ENCODE measurements at regions not wholly inside any gene's neighbourhood (a gene's known extent, or its start where the extent isn't known, plus 50 kb on each side); places are given as distances from the start of the nearest gene placed in this dataset.

- no peak overlapping the region for H3K27ac ChIP-seq (ENCODE audit: control insufficient read depth, insufficient read depth, low read length)
- no peak overlapping the region for H3K4me3 ChIP-seq (ENCODE audit: control insufficient read depth in 2 of 3, extremely low read depth in 1 of 3, insufficient read depth in 2 of 3, low read depth in 1 of 3, low read length in 3 of 3)
- H3K79me2 ChIP-seq (ENCODE audit: control insufficient read depth, insufficient read depth, low read length), result no peaks in the 10 kb centered on the region
- peaks cover 19% of the 10 kb centered on the region for H3K27me3 ChIP-seq (ENCODE audit: control insufficient read depth, extremely low read depth, insufficient read depth, low read length)
- H3K9ac ChIP-seq (ENCODE audit: control insufficient read depth, extremely low read depth, insufficient read depth, low read length), result no peak overlapping the region
- dilution Hi-C loops (cut with MboI; ENCODE audit: extremely low pct_ligation_motif_present, low sequenced_read_pairs), result no loop called here
- no peaks in the 10 kb centered on the region for H4K20me1 ChIP-seq (ENCODE audit: control insufficient read depth, extremely low read depth, insufficient read depth, low read length)
- DNase-seq (ENCODE audit: low read depth, low spot score) (no peak), FAIRE-seq (no peak)
- no peaks in the 10 kb centered on the region for H3K36me3 ChIP-seq (ENCODE audit: control insufficient read depth in 2 of 2, extremely low read depth in 1 of 2, insufficient read depth in 2 of 2, low read length in 2 of 2)
- no peaks in the 10 kb centered on the region for H3K9me3 ChIP-seq (ENCODE audit: control insufficient read depth, low read depth, low read length)
- H3K4me1 ChIP-seq (ENCODE audit: control insufficient read depth, extremely low read depth, insufficient read depth, low read length), result no peaks in the 10 kb centered on the region
- H3K4me2 ChIP-seq (ENCODE audit: control insufficient read depth, extremely low read depth, insufficient read depth, low read depth, low read length), result no peak overlapping the region
- H3K9me1 ChIP-seq (ENCODE audit: control insufficient read depth, extremely low read depth, insufficient read depth, low read length), result no peaks in the 10 kb centered on the region
- no peak for TF ChIP-seq EZH2 (IDR thresholded peaks at IDR 0.05; ENCODE audit: low read length)
- no peak for TF ChIP-seq CTCF (optimal IDR thresholded peaks at IDR 0.05 in 1 of 3, IDR thresholded peaks at IDR 0.05 in 1 of 3, conservative IDR thresholded peaks at IDR 0.05 in 1 of 3; ENCODE audit: extremely low read depth in 1 of 3, insufficient read depth in 2 of 3, low read length in 3 of 3)
- H2AFZ ChIP-seq (ENCODE audit: control insufficient read depth, low read length), result no peak overlapping the region
Observed at GRCh38 chr1:47515164-47515789, 77.4 kb downstream of the FOXD2 start.

- dilution Hi-C loops (cut with MboI; ENCODE audit: extremely low pct_ligation_motif_present, low sequenced_read_pairs), result no loop called here
- no peaks in the 10 kb centered on the region for H4K20me1 ChIP-seq (ENCODE audit: control insufficient read depth, extremely low read depth, insufficient read depth, low read length)
- no peak overlapping the region for H3K9ac ChIP-seq (ENCODE audit: control insufficient read depth, extremely low read depth, insufficient read depth, low read length)
- no peaks in the 10 kb centered on the region for H3K4me1 ChIP-seq (ENCODE audit: control insufficient read depth, extremely low read depth, insufficient read depth, low read length)
- H3K9me1 ChIP-seq (ENCODE audit: control insufficient read depth, extremely low read depth, insufficient read depth, low read length), result no peaks in the 10 kb centered on the region
- no peak overlapping the region for H3K4me3 ChIP-seq (ENCODE audit: control insufficient read depth in 2 of 3, extremely low read depth in 1 of 3, insufficient read depth in 2 of 3, low read depth in 1 of 3, low read length in 3 of 3)
- no peak overlapping the region for H3K27ac ChIP-seq (ENCODE audit: control insufficient read depth, insufficient read depth, low read length)
- H3K9me3 ChIP-seq (ENCODE audit: control insufficient read depth, low read depth, low read length), result no peaks in the 10 kb centered on the region
- FAIRE-seq (no peak), DNase-seq (ENCODE audit: low read depth, low spot score) (no peak)
- H3K79me2 ChIP-seq (ENCODE audit: control insufficient read depth, insufficient read depth, low read length), result no peaks in the 10 kb centered on the region
- no peak overlapping the region for H2AFZ ChIP-seq (ENCODE audit: control insufficient read depth, low read length)
- H3K4me2 ChIP-seq (ENCODE audit: control insufficient read depth, extremely low read depth, insufficient read depth, low read depth, low read length), result no peak overlapping the region
- H3K27me3 ChIP-seq (ENCODE audit: control insufficient read depth, extremely low read depth, insufficient read depth, low read length), result peaks cover 14% of the 10 kb centered on the region
- no peaks in the 10 kb centered on the region for H3K36me3 ChIP-seq (ENCODE audit: control insufficient read depth in 2 of 2, extremely low read depth in 1 of 2, insufficient read depth in 2 of 2, low read length in 2 of 2)
- TF ChIP-seq EZH2 (IDR thresholded peaks at IDR 0.05; ENCODE audit: low read length), result no peak
- TF ChIP-seq CTCF (optimal IDR thresholded peaks at IDR 0.05 in 1 of 3, IDR thresholded peaks at IDR 0.05 in 1 of 3, conservative IDR thresholded peaks at IDR 0.05 in 1 of 3; ENCODE audit: extremely low read depth in 1 of 3, insufficient read depth in 2 of 3, low read length in 3 of 3), result no peak
Observed at GRCh38 chr1:47517946-47518345, 80.1 kb downstream of the FOXD2 start.
